ENCODE measurements at regions not wholly inside any gene's neighbourhood (a gene's known extent, or its start where the extent isn't known, plus 50 kb on each side); places are given as distances from the start of the nearest gene placed in this dataset.
"Not testable (repeated sequence)": the region's sequence is repeated elsewhere in the genome, so short reads cannot be mapped to it uniquely, and the experiment has no call there.

DNA sequence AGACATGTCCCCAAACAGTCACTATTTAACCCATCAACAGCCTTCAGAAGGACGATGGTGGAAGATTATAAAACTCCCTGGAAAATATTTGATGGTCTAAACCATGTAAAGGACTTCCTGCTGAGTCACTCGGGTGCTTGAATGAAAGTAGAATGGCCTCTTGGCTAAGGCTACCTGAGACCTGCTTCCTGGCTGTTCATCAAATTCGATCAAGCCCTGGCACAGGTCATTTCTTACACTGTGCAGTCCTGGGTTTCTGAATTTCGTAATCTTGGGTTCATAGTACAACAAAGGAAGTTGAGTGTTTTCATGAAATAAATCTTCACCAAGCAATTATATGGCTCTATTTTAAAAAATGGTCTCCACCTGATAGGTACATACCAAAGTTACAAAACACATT, 260.3 kb upstream of the RNF32 start:
- H3K36me3 ChIP-seq = no peaks in the 10 kb centered on the region

DNA sequence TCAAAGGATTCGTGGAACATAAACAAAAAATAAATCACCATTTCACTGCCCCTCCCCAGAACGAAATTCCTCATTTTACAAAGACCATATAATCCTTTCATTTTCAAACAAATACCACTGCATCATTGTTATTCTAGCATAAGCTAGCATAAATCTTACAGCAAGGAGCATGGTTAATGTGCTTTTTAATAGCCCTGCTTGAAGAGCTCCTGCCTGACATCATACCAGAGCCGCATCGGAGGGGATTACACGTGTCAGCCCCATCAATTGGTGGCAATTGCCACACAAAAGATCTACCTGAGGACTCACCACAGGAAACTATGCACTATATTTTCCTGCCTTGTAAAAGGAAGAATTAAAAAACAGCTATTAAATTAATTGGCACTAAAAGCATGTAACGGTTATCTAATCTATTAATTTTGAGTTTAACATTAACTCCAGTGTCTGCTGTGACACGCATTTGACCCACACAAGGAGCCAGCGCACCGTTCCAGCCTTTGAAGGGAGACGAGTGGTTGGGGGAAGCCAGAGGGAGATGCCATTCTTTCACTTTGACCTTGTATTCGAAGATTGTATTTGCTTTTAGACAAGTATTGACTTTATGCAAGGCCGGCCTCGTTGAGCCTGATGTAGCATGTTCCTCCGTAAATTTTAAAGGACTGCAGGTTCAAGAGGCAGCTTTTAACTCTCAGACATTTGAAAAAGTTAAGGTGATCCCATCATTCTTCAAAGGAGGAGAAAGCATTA, 261.1 kb upstream of the RNF32 start:
- DNase-seq = no peak
- TF ChIP-seq, protein P1, sequence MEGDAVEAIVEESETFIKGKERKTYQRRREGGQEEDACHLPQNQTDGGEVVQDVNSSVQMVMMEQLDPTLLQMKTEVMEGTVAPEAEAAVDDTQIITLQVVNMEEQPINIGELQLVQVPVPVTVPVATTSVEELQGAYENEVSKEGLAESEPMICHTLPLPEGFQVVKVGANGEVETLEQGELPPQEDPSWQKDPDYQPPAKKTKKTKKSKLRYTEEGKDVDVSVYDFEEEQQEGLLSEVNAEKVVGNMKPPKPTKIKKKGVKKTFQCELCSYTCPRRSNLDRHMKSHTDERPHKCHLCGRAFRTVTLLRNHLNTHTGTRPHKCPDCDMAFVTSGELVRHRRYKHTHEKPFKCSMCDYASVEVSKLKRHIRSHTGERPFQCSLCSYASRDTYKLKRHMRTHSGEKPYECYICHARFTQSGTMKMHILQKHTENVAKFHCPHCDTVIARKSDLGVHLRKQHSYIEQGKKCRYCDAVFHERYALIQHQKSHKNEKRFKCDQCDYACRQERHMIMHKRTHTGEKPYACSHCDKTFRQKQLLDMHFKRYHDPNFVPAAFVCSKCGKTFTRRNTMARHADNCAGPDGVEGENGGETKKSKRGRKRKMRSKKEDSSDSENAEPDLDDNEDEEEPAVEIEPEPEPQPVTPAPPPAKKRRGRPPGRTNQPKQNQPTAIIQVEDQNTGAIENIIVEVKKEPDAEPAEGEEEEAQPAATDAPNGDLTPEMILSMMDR (IDR thresholded peaks at IDR 0.05; ENCODE audit: low read depth, low read length) = no peak
- H3K36me3 ChIP-seq = no peaks in the 10 kb centered on the region
- peaks cover 89% of the 10 kb centered on the region for H3K27me3 ChIP-seq (ENCODE audit: insufficient read depth, low read depth, severe bottlenecking)
- H3K9me3 ChIP-seq (ENCODE audit: severe bottlenecking) = no peaks in the 10 kb centered on the region
- no peak overlapping the region for H3K4me3 ChIP-seq (ENCODE audit: low read depth, low read length)
- no peak overlapping the region for H3K27ac ChIP-seq

More for the DNA sequence above, 260.3 kb upstream of the RNF32 start:
- Histone ChIP-seq H3K27me3 (ENCODE audit: insufficient read depth, low read depth, severe bottlenecking) (peaks cover 92% of the 10 kb centered on the region), H3K4me3 (ENCODE audit: low read depth, low read length) (no peak overlapping the region), H3K9me3 (ENCODE audit: severe bottlenecking) (no peaks in the 10 kb centered on the region), H3K27ac (no peak overlapping the region)
- DNase-seq = no peak
- TF ChIP-seq, protein P1 (IDR thresholded peaks at IDR 0.05; ENCODE audit: low read depth, low read length) = no peak

DNA sequence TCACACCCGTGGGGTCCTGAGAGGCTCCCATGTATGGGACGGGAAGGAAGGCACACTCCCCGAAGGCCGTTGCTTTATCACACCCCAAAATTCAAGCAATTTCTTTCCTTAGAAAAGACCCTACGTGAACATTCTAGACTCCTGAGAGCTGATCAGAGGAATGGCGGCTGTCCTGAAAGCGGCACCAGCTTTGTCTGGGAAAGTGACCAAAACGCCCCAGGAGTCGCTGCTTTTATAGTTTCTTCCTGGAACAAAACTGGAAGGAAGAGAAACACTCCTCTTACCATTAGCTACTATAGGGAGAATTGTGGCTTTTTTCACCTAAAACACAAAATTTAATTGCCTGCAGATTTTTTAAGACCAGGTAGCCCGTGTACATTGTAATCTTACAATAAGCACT, 261.8 kb upstream of the RNF32 start:
- Histone ChIP-seq H3K9me3 (ENCODE audit: severe bottlenecking) (no peaks in the 10 kb centered on the region), H3K4me3 (ENCODE audit: low read depth, low read length) (no peak overlapping the region), H3K27ac (no peak overlapping the region), H3K36me3 (no peaks in the 10 kb centered on the region), H3K27me3 (ENCODE audit: insufficient read depth, low read depth, severe bottlenecking) (peaks cover 87% of the 10 kb centered on the region)
- TF ChIP-seq, protein P1 (IDR thresholded peaks at IDR 0.05; ENCODE audit: low read depth, low read length) = no peak
- DNase-seq = no peak

DNA sequence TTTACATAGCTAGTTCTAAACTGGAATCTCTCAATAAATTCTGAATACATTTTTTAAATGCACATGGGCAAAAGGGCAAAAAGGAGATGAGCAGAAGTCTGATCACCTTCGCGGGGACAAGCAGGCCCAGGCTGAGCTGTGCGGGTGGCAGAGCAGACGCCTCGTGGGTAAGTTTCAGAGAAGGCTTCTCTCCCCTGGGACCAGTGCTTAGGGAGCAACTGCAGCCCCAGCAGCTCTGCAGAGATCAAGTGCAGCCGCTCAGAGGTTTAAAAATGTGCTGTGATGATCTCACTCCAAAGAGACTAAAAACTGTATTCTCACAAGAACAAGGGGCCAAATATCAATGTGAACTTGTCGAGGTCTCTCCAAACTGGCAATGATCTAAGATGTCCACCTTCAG, 264.3 kb upstream of the RNF32 start:
- TF ChIP-seq, protein P1 (IDR thresholded peaks at IDR 0.05; ENCODE audit: low read depth, low read length) = no peak
- no peak for DNase-seq
- H3K36me3 ChIP-seq = no peaks in the 10 kb centered on the region
- H3K27me3 ChIP-seq (ENCODE audit: insufficient read depth, low read depth, severe bottlenecking) = peaks cover 80% of the 10 kb centered on the region
- no peaks in the 10 kb centered on the region for H3K9me3 ChIP-seq (ENCODE audit: severe bottlenecking)
- H3K4me3 ChIP-seq (ENCODE audit: low read depth, low read length) = no peak overlapping the region
- H3K27ac ChIP-seq = no peak overlapping the region

DNA sequence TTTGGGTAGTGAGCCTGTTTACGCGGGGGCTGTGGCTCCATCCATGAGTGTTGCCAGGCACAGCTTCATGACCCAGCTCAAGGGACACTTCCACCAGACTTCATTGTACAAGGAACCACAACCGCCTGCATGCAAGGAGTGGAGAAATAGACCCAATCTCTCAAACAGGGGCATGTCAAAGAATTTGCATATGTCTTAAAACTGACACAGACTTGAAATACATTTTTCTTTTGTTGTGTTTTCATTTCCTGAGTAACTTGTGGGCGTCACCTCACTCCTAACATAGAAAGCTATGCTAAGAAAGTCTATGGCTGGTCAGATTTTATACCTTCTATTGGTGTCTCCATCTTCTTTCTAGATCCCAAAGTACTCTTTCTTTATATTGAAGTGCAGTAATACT, 266.2 kb upstream of the RNF32 start:
- no peaks in the 10 kb centered on the region for H3K36me3 ChIP-seq
- no peak overlapping the region for H3K4me3 ChIP-seq (ENCODE audit: low read depth, low read length)
- H3K27ac ChIP-seq = no peak overlapping the region
- TF ChIP-seq, protein P1 (IDR thresholded peaks at IDR 0.05; ENCODE audit: low read depth, low read length) = no peak
- no peak for DNase-seq
- peaks cover 65% of the 10 kb centered on the region for H3K27me3 ChIP-seq (ENCODE audit: insufficient read depth, low read depth, severe bottlenecking)
- H3K9me3 ChIP-seq (ENCODE audit: severe bottlenecking) = no peaks in the 10 kb centered on the region

DNA sequence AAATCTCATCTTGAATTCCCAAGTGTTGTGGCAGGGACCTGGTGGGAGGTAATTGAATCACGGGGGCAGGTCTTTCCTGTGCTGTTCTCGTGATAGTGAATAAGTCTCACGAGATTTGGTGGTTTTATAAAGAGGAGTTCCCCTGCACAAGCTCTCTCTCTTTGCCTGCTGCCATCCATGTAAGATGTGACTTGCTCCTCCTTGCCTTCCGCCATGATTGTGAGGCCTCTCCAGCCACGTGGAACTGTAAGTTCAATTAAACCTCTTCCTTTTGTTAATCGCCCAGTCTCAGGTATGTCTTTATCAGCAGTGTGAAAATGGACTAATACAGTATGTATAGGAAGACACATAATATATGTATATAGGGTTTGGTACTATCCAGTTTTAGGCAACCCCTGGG, 270.6 kb upstream of the RNF32 start:
- H3K36me3 ChIP-seq; H3K4me3 ChIP-seq (ENCODE audit: low read depth, low read length); H3K27ac ChIP-seq; DNase-seq; H3K9me3 ChIP-seq (ENCODE audit: severe bottlenecking): not testable (repeated sequence)
- peaks cover 67% of the 10 kb centered on the region for H3K27me3 ChIP-seq (ENCODE audit: insufficient read depth, low read depth, severe bottlenecking)
